HEK293 (cell line): ENCODE measurements at regions not wholly inside any gene's neighbourhood (a gene's known extent, or its start where the extent isn't known, plus 50 kb on each side); places are given as distances from the start of the nearest gene placed in this dataset.

Experiments used
- CTCF ChIA-PET: fragments of 350-600 bp; formaldehyde crosslinking; extraction: SDS; loops from one replicate; lab custom pipeline; 2021; ENCODE audit warnings: antibody characterized with exemption; lab: Yijun Ruan, JAX
- POLR2A ChIA-PET: fragments of 300-600 bp; formaldehyde crosslinking; extraction: SDS; loops from one replicate; lab custom pipeline; 2020; ENCODE audit warnings: antibody characterized with exemption, inconsistent platforms; lab: Yijun Ruan, JAX
- H3K27ac ChIP-seq: fragments of 200-500 bp; sonication (Bioruptor generic); 2 replicates; pipeline ENCODE4 v1.5.1; 2014; ENCODE audit warnings: low read depth, low read length, control low read depth, inconsistent platforms; ENCODE audit errors: extremely low read depth
- H3K36me3 ChIP-seq, 2 experiments: fragments of 200-500 bp in 1 of 2; sonication (Bioruptor generic) in 1 of 2; 1 replicate in 1 of 2; 2 replicates in 1 of 2; pipeline ENCODE4 v1.5.1; 2014 to 2017; ENCODE audit warnings: inconsistent platforms in 2 of 2, low read length in 2 of 2; ENCODE audit not compliant: control insufficient read depth in 2 of 2, insufficient read depth in 1 of 2
- H3K4me1 ChIP-seq: fragments of 200-500 bp; sonication (Bioruptor generic); 2 replicates; pipeline ENCODE4 v1.5.1; 2014; ENCODE audit warnings: mild to moderate bottlenecking, low read length, inconsistent platforms; ENCODE audit not compliant: control insufficient read depth, insufficient read depth
- H3K4me3 ChIP-seq: 2 replicates; pipeline ENCODE4 v1.5.1; 2011; ENCODE audit warnings: low read depth, mild to moderate bottlenecking, control low read depth, low read length, moderate library complexity
- H3K9me3 ChIP-seq: fragments of 200-500 bp; sonication (Bioruptor generic); 2 replicates; pipeline ENCODE4 v1.5.1; 2014; ENCODE audit warnings: low read depth, low read length, inconsistent platforms; ENCODE audit not compliant: control insufficient read depth, insufficient read depth
- MYNN ChIP-seq: fragments of 450-650 bp; formaldehyde crosslinking; IDR thresholded peaks from 2 replicates; pipeline ENCODE4 v1.5.1; 2016; ENCODE audit warnings: missing biosample characterization, missing genetic modification characterization, borderline replicate concordance
- SETDB1 ChIP-seq: IDR thresholded peaks from one replicate; pipeline ENCODE4 v1.6.1; 2017; ENCODE audit warnings: mild to moderate bottlenecking, low read length, moderate library complexity, mixed read lengths; ENCODE audit not compliant: insufficient read length
- SP2 ChIP-seq: fragments of 450-650 bp; formaldehyde crosslinking; IDR thresholded peaks from 2 replicates; pipeline ENCODE4 v1.5.1; 2016; ENCODE audit warnings: missing biosample characterization, missing genetic modification characterization
- ZBTB1 ChIP-seq: fragments of 450-650 bp; formaldehyde crosslinking; IDR thresholded peaks from 2 replicates; pipeline ENCODE4 v1.5.1; 2016; ENCODE audit warnings: missing biosample characterization, missing genetic modification characterization
- ZNF114 ChIP-seq: fragments of 450-650 bp; formaldehyde crosslinking; IDR thresholded peaks from 2 replicates; pipeline ENCODE4 v1.5.0; 2017; ENCODE audit warnings: missing biosample characterization, missing genetic modification characterization
- ZNF133 ChIP-seq: fragments of 450-650 bp; formaldehyde crosslinking; IDR thresholded peaks from 2 replicates; pipeline ENCODE4 v1.5.1; 2016; ENCODE audit warnings: missing biosample characterization, missing genetic modification characterization
- ZNF155 ChIP-seq: fragments of 450-650 bp; formaldehyde crosslinking; IDR thresholded peaks from 2 replicates; pipeline ENCODE4 v1.5.1; 2016; ENCODE audit warnings: missing biosample characterization, missing genetic modification characterization
- ZNF157 ChIP-seq: fragments of 450-650 bp; formaldehyde crosslinking; IDR thresholded peaks from 2 replicates; pipeline ENCODE4 v1.5.1; 2016; ENCODE audit warnings: missing biosample characterization, missing genetic modification characterization
- ZNF169 ChIP-seq: fragments of 450-650 bp; formaldehyde crosslinking; IDR thresholded peaks from 2 replicates; pipeline ENCODE4 v1.5.1; 2016; ENCODE audit warnings: missing biosample characterization, missing genetic modification characterization
- ZNF280D ChIP-seq: fragments of 450-650 bp; formaldehyde crosslinking; IDR thresholded peaks from 2 replicates; pipeline ENCODE4 v1.5.1; 2016; ENCODE audit warnings: missing biosample characterization, missing genetic modification characterization
- ZNF394 ChIP-seq: fragments of 450-650 bp; formaldehyde crosslinking; IDR thresholded peaks from 2 replicates; pipeline ENCODE4 v1.5.1; 2016; ENCODE audit warnings: missing biosample characterization, missing genetic modification characterization, mild to moderate bottlenecking, moderate library complexity, borderline replicate concordance
- ZNF433 ChIP-seq: fragments of 450-650 bp; formaldehyde crosslinking; IDR thresholded peaks from 2 replicates; pipeline ENCODE4 v1.5.1; 2016; ENCODE audit warnings: missing biosample characterization, missing genetic modification characterization, low read depth
- ZNF501 ChIP-seq: fragments of 450-650 bp; formaldehyde crosslinking; IDR thresholded peaks from 2 replicates; pipeline ENCODE4 v1.5.1; 2016; ENCODE audit warnings: missing biosample characterization, missing genetic modification characterization
- ZNF654 ChIP-seq: fragments of 450-650 bp; formaldehyde crosslinking; IDR thresholded peaks from 2 replicates; pipeline ENCODE4 v1.5.1; 2016; ENCODE audit warnings: low read depth, missing biosample characterization, missing genetic modification characterization
- ZNF677 ChIP-seq: fragments of 450-650 bp; IDR thresholded peaks from 2 replicates; pipeline ENCODE4 v1.5.0; 2018; ENCODE audit warnings: missing biosample characterization, mild to moderate bottlenecking, missing genetic modification characterization, moderate library complexity
- ZNF830 ChIP-seq: fragments of 450-650 bp; IDR thresholded peaks from 2 replicates; pipeline ENCODE4 v1.5.0; 2018; ENCODE audit warnings: missing biosample characterization, missing genetic modification characterization, low read depth, mild to moderate bottlenecking, moderate library complexity
- ZSCAN18 ChIP-seq: fragments of 450-650 bp; formaldehyde crosslinking; IDR thresholded peaks from 2 replicates; pipeline ENCODE4 v1.5.1; 2016; ENCODE audit warnings: missing biosample characterization, missing genetic modification characterization
- TF ChIP-seq, protein P1 (sequence below): fragments of 450-650 bp; formaldehyde crosslinking; IDR thresholded peaks from 2 replicates; pipeline ENCODE4 v1.5.1; 2017; ENCODE audit warnings: missing biosample characterization, missing genetic modification characterization

- no peak for TF ChIP-seq ZNF280D (tag by site-specific recombination)
- TF ChIP-seq ZNF433 (tag by site-specific recombination), result no peak
- TF ChIP-seq, all 188 proteins: peak for 0
These were observed 2198.1 kb upstream of the WWC1 start (continued) for GRCh38 chr5:166093312-166093711.

GRCh38 chr5:166102947-166103346 lies 2188.5 kb upstream of the WWC1 start:
- Histone ChIP-seq H3K4me1 (no peaks in the 10 kb centered on the region), H3K36me3 (no peaks in the 10 kb centered on the region), H3K9me3 (no peaks in the 10 kb centered on the region), H3K4me3 (no peak overlapping the region), H3K27ac (no peak overlapping the region)
- CTCF ChIA-PET, result no interaction called here
- TF ChIP-seq SP2 (tag by site-specific recombination) (no peak), ZNF169 (no peak), ZNF830 (tag by site-specific recombination) (no peak), ZNF654 (tag by site-specific recombination) (no peak), ZNF394 (tag by site-specific recombination) (no peak), ZNF155 (tag by site-specific recombination) (no peak), SETDB1 (no peak), ZSCAN18 (tag by site-specific recombination) (no peak), ZNF114 (tag by site-specific recombination) (no peak), ZBTB1 (tag by site-specific recombination) (no peak), ZNF433 (tag by site-specific recombination) (no peak), MYNN (tag by site-specific recombination) (no peak), ZNF677 (tag by site-specific recombination) (no peak), ZNF133 (no peak), ZNF157 (tag by site-specific recombination) (no peak), ZNF280D (tag by site-specific recombination) (no peak), ZNF501 (tag by site-specific recombination) (no peak)
- TF ChIP-seq, protein P1, sequence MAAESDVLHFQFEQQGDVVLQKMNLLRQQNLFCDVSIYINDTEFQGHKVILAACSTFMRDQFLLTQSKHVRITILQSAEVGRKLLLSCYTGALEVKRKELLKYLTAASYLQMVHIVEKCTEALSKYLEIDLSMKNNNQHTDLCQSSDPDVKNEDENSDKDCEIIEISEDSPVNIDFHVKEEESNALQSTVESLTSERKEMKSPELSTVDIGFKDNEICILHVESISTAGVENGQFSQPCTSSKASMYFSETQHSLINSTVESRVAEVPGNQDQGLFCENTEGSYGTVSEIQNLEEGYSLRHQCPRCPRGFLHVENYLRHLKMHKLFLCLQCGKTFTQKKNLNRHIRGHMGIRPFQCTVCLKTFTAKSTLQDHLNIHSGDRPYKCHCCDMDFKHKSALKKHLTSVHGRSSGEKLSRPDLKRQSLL, result no peak
- POLR2A ChIA-PET, result no interaction called here
